VCaP (cell line): ENCODE measurements at regions not wholly inside any gene's neighbourhood (a gene's known extent, or its start where the extent isn't known, plus 50 kb on each side); places are given as distances from the start of the nearest gene placed in this dataset.
"Not testable (repeated sequence)": the region's sequence is repeated elsewhere in the genome, so short reads cannot be mapped to it uniquely, and the experiment has no call there.

ENCODE experiments used
- H3K27ac ChIP-seq: fragments of 450-650 bp; 2 replicates; pipeline ENCODE4 v1.5.1; 2017
- TF ChIP-seq, protein P1 (sequence below): fragments of 450-650 bp; conservative IDR thresholded peaks from 2 replicates; pipeline ENCODE4 v1.5.1; 2017; ENCODE audit warnings: mild to moderate bottlenecking, moderate library complexity

DNA sequence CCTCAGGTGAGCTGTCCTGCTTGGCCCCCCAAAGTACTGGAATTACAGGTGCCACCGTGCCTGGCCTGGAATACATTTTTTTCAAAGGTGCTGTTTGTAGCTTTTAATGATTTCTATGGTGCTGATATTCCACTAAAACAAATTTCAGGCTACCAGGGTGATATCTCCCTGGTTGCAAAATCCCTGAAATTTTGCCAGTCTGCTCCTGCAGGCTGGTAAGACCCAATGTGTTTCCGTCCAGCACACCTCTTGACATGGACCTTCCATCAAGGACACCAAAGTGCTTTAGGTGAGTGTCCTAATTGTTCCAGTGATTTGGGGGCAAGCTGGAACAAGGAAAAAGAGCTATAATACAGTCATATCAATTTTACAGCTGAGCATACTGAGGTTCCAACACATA is 69.8 kb upstream of the KMT2C start:
- H3K27ac ChIP-seq: peak overlapping the region; percentile 75; the same call in 1 of the 2 replicates
- TF ChIP-seq, protein P1, sequence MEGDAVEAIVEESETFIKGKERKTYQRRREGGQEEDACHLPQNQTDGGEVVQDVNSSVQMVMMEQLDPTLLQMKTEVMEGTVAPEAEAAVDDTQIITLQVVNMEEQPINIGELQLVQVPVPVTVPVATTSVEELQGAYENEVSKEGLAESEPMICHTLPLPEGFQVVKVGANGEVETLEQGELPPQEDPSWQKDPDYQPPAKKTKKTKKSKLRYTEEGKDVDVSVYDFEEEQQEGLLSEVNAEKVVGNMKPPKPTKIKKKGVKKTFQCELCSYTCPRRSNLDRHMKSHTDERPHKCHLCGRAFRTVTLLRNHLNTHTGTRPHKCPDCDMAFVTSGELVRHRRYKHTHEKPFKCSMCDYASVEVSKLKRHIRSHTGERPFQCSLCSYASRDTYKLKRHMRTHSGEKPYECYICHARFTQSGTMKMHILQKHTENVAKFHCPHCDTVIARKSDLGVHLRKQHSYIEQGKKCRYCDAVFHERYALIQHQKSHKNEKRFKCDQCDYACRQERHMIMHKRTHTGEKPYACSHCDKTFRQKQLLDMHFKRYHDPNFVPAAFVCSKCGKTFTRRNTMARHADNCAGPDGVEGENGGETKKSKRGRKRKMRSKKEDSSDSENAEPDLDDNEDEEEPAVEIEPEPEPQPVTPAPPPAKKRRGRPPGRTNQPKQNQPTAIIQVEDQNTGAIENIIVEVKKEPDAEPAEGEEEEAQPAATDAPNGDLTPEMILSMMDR: no peak

GRCh38 chr7:152504816-152505215 is 69.0 kb upstream of the KMT2C start:
- H3K27ac ChIP-seq: peak overlapping the region; percentile 75
- TF ChIP-seq, protein P1: no peak

- TF ChIP-seq, protein P1: no peak
- H3K27ac ChIP-seq: peak overlapping the region; percentile 75
Measured at GRCh38 chr7:152504367-152504766, 68.6 kb upstream of the KMT2C start.

DNA sequence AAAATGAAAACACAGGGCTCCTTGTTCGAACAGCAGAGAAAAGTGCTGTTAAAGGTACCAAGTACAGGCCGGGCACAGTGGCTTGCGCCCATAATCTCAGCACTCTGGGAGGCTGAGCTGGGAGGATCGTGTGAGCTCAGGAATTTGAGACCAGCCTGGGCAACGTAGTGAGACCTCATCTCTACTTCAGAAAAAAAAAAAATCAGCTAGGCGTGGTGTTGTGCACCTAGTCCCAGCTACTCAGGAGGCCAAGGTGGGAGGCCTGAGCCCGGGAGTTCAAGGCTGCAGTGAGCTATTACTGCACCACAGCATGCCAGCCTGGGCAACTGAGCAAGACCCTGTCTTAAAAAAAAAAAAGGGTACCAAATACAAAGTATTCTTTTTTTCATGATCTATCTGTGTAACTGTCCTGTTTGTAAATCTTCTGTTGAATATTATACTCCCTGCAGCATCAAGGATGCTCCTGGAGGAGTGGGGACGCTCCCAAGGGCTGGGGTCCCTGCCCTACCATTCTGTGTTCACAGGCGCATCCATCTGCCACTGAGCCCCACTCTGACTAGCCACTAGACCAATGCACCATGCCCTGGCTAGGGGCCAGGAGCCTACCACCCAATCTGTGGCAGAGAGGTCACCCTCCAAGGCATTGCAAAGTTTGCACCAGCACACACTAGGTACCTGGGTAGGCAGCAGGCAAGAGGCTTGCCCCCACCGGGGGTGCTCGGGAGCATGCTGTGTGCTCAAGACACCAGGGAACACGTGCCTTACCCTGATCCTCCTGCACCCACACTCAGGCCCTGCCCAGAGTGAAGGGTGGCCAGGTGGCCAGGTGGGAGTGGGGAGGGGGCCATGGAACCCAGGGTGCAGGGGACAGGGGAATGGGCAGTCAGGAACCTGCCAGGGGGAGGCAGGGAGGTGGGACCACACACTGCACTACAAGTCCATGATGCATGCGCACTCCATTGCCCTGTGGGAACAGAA is 67.3 kb upstream of the KMT2C start:
- TF ChIP-seq, protein P1: no peak
- peak overlapping the region; percentile 75 for H3K27ac ChIP-seq

DNA sequence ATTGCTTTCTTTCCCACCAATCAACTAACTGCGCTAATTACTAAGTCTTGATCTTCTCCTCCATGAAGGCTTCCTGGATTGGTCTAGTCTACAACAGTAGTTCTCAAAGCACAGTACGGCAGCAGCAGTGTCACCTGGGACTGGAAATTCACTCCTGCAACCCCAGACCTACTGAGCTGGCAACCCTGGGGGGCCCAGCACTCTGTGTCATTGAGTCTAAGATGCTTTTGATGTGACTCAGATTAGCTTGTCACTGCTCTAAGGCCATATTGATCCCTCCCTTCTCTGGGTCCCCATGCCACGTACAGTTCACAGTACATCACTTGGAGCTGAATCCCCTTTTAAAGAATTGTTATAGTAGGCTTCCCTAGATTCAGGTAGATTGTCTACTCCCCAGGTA is 65.7 kb upstream of the KMT2C start:
- TF ChIP-seq, protein P1: no peak
- no peak overlapping the region for H3K27ac ChIP-seq

DNA sequence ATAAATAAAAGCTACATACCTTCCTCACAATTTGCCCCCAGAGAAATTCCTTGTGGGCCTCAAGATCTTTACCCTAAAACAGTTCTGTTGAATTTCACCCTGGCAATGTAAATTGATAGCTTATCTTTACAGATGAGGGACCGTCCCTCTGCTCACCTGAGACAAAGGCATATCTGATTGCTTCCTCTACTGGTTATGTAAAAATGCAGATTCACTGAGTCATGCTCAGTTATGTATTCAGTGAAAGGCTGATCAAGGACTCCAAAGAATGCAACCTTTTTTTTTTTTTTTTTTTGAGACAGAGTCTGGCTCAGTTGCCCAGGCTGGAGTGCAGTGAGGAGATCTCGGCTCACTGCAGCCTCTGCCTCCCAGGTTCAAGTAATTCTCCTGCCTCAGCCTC is 64.2 kb upstream of the KMT2C start:
- H3K27ac ChIP-seq: not testable (repeated sequence)

- TF ChIP-seq, protein P1: no peak
- no peak overlapping the region for H3K27ac ChIP-seq
Measured at GRCh38 chr7:152495867-152496266, 60.1 kb upstream of the KMT2C start.

DNA sequence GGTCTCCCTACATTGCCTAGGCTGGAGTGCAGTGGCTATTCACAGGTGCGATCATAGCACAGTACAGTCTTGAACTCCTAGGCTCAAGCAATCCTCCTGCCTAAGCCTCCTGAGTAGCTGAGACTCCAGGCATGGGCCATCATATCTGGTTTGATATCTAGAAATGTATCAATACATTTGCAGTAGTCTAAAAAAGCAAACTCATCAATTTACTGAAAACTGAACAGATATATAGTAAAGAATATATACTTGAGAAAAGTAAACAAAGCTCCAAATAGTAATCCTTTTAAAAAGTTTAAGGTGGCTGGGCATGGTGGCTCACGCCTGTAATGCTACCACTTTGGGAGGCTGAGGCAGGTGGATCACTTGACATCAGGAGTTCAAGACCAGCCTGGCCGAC is 57.1 kb upstream of the KMT2C start:
- TF ChIP-seq, protein P1: no peak

More for the DNA sequence above, 57.1 kb upstream of the KMT2C start:
- H3K27ac ChIP-seq: no peak overlapping the region
